IMR-90 (cell line): ENCODE measurements at regions not wholly inside any gene's neighbourhood (a gene's known extent, or its start where the extent isn't known, plus 50 kb on each side); places are given as distances from the start of the nearest gene placed in this dataset.

Experiments used
- ATAC-seq: fragments of 200-7000 bp; cut with Tn5 transposase; 2 replicates; pipeline ENCODE4 v1.9.1; 2020; ENCODE audit warnings: low read depth, mild to moderate bottlenecking, moderate library complexity
- BruUV-seq: library from RNA; stranded (reverse); fragments of 400-500 nt; replicated peaks from 2 replicates; lab custom pipeline; 2021; lab: Mats Ljungman, UMichigan
- CTCF ChIA-PET: fragments of 300-600 bp; formaldehyde crosslinking; extraction: SDS; loops from one replicate; lab custom pipeline; 2021; ENCODE audit warnings: antibody characterized with exemption; lab: Yijun Ruan, JAX
- POLR2A ChIA-PET: fragments of 300-600 bp; sonication (Branson Sonifier 250); formaldehyde crosslinking; loops from one replicate; lab custom pipeline; 2022; ENCODE audit warnings: antibody characterized with exemption; ENCODE audit not compliant: unreplicated experiment; lab: Charles Lee
- DNase-seq: peaks from one replicate; pipeline ENCODE4 v3.0.0; 2013
- H2AFZ ChIP-seq: replicated peaks from 2 replicates; pipeline ENCODE3; 2013; ENCODE audit warnings: low read length, mild to moderate bottlenecking; ENCODE audit not compliant: poor library complexity
- H2AK5ac ChIP-seq: 2 replicates; pipeline ENCODE4 v1.6.1; 2013; ENCODE audit warnings: low read depth, low read length, inconsistent platforms
- H2AK9ac ChIP-seq: replicated peaks from 2 replicates; pipeline ENCODE3; 2013; ENCODE audit warnings: mild to moderate bottlenecking, low read depth, low read length, moderate library complexity; ENCODE audit not compliant: poor library complexity
- H2BK120ac ChIP-seq: 2 replicates; pipeline ENCODE4 v1.6.1; 2013; ENCODE audit warnings: low read depth, low read length, inconsistent platforms
- H2BK15ac ChIP-seq: 3 replicates; pipeline ENCODE4 v1.6.1; 2013; ENCODE audit warnings: low read depth, low read length, inconsistent platforms
- H2BK20ac ChIP-seq: 2 replicates; pipeline ENCODE4 v1.6.1; 2013; ENCODE audit warnings: low read depth, mild to moderate bottlenecking, inconsistent platforms, low read length, moderate library complexity
- H2BK5ac ChIP-seq: 2 replicates; pipeline ENCODE4 v1.6.1; 2013; ENCODE audit warnings: mild to moderate bottlenecking, low read depth, low read length, inconsistent platforms; ENCODE audit not compliant: poor library complexity, severe bottlenecking
- H3K14ac ChIP-seq: replicated peaks from 2 replicates; pipeline ENCODE4 v1.6.1; 2013; ENCODE audit warnings: low read depth, low read length, inconsistent platforms
- H3K18ac ChIP-seq: 2 replicates; pipeline ENCODE4 v1.6.1; 2013; ENCODE audit warnings: low read depth, low read length, control low read depth
- H3K23ac ChIP-seq: 2 replicates; pipeline ENCODE4 v1.6.1; 2013; ENCODE audit warnings: low read depth, low read length, inconsistent platforms
- H3K27ac ChIP-seq: 2 replicates; pipeline ENCODE4 v1.5.1; 2013; ENCODE audit warnings: mild to moderate bottlenecking, control low read depth, low read length; ENCODE audit not compliant: insufficient read depth
- H3K27me3 ChIP-seq: 2 replicates; pipeline ENCODE4 v1.6.1; 2013; ENCODE audit warnings: low read length; ENCODE audit not compliant: control insufficient read depth, insufficient read depth
- H3K36me3 ChIP-seq: 2 replicates; pipeline ENCODE4 v1.6.1; 2013; ENCODE audit warnings: low read length, mixed read lengths; ENCODE audit not compliant: control insufficient read depth, insufficient read depth
- H3K4ac ChIP-seq: 2 replicates; pipeline ENCODE4 v1.6.1; 2013; ENCODE audit warnings: low read depth, low read length, inconsistent platforms
- H3K4me1 ChIP-seq: 2 replicates; pipeline ENCODE4 v1.6.1; 2013; ENCODE audit warnings: low read length, mixed read lengths; ENCODE audit not compliant: control insufficient read depth, insufficient read depth
- H3K4me2 ChIP-seq: 2 replicates; pipeline ENCODE4 v1.6.1; 2013; ENCODE audit warnings: low read depth, mild to moderate bottlenecking, control low read depth, low read length, moderate library complexity
- H3K4me3 ChIP-seq: 2 replicates; pipeline ENCODE4 v1.5.1; 2013; ENCODE audit warnings: low read depth, mild to moderate bottlenecking, control low read depth, low read length, moderate library complexity; ENCODE audit not compliant: insufficient read depth
- H3K56ac ChIP-seq: 2 replicates; pipeline ENCODE4 v1.6.1; 2013; ENCODE audit warnings: low read length, inconsistent platforms; ENCODE audit not compliant: insufficient read depth; ENCODE audit errors: extremely low read depth
- H3K79me1 ChIP-seq, 2 experiments: 2 replicates each; pipeline ENCODE4 v1.6.1; 2013; ENCODE audit warnings: low read length in 2 of 2, inconsistent platforms in 1 of 2, low read depth in 1 of 2
- H3K9ac ChIP-seq: 2 replicates; pipeline ENCODE4 v1.6.1; 2013; ENCODE audit warnings: low read depth, low read length, control low read depth
- H3K9me1 ChIP-seq: 2 replicates; pipeline ENCODE4 v1.6.1; 2013; ENCODE audit warnings: low read length, inconsistent platforms; ENCODE audit not compliant: insufficient read depth
- H3K9me3 ChIP-seq: 2 replicates; pipeline ENCODE4 v1.6.1; 2013; ENCODE audit warnings: low read length; ENCODE audit not compliant: control insufficient read depth, insufficient read depth
- H4K20me1 ChIP-seq: 2 replicates; pipeline ENCODE4 v1.6.1; 2013; ENCODE audit warnings: low read length, inconsistent platforms; ENCODE audit not compliant: insufficient read depth
- H4K5ac ChIP-seq: 2 replicates; pipeline ENCODE4 v1.6.1; 2013; ENCODE audit warnings: mild to moderate bottlenecking, low read depth, low read length, control low read depth
- H4K8ac ChIP-seq, 2 experiments: 2 replicates each; pipeline ENCODE4 v1.6.1; 2013; ENCODE audit warnings: low read depth in 2 of 2, low read length in 2 of 2, control low read depth in 1 of 2, inconsistent platforms in 1 of 2
- H4K91ac ChIP-seq: 2 replicates; pipeline ENCODE4 v1.6.1; 2013; ENCODE audit warnings: low read depth, low read length, inconsistent platforms; ENCODE audit not compliant: insufficient read depth
- BHLHE40 ChIP-seq: fragments of 150-350 bp; IDR thresholded peaks from 2 replicates; pipeline ENCODE4 v1.6.1; 2016; ENCODE audit warnings: mild to moderate bottlenecking, low read depth, low read length
- CEBPB ChIP-seq: IDR thresholded peaks from 2 replicates; pipeline ENCODE4 v1.6.1; 2012; ENCODE audit warnings: low read depth, low read length, improper control_type of control experiment
- CHD1 ChIP-seq: IDR thresholded peaks from 2 replicates; pipeline ENCODE4 v1.6.1; 2012; ENCODE audit warnings: low read depth, low read length, improper control_type of control experiment
- FOS ChIP-seq: fragments of 150-350 bp; IDR thresholded peaks from 2 replicates; pipeline ENCODE4 v1.6.1; 2016; ENCODE audit warnings: low read depth, low read length
- MAFK ChIP-seq: IDR thresholded peaks from 2 replicates; pipeline ENCODE4 v1.6.1; 2012; ENCODE audit warnings: low read depth, low read length, improper control_type of control experiment
- MAZ ChIP-seq: IDR thresholded peaks from 2 replicates; pipeline ENCODE4 v1.6.1; 2012; ENCODE audit warnings: low read depth, mild to moderate bottlenecking, low read length, improper control_type of control experiment, moderate library complexity, borderline replicate concordance
- MXI1 ChIP-seq: IDR thresholded peaks from 2 replicates; pipeline ENCODE4 v1.6.1; 2012; ENCODE audit warnings: low read depth, mild to moderate bottlenecking, low read length, moderate library complexity, borderline replicate concordance
- NFE2L2 ChIP-seq: fragments of 150-350 bp; IDR thresholded peaks from 2 replicates; pipeline ENCODE4 v1.6.1; 2016; ENCODE audit warnings: low read depth, mild to moderate bottlenecking, low read length
- POLR2A ChIP-seq: IDR thresholded peaks from 2 replicates; pipeline ENCODE4 v1.6.1; 2012; ENCODE audit warnings: mild to moderate bottlenecking, low read depth, low read length
- RAD21 ChIP-seq: IDR thresholded peaks from 2 replicates; pipeline ENCODE4 v1.6.1; 2012; ENCODE audit warnings: low read length, improper control_type of control experiment
- RCOR1 ChIP-seq: IDR thresholded peaks from 2 replicates; pipeline ENCODE4 v1.6.1; 2012; ENCODE audit warnings: mild to moderate bottlenecking, low read length, improper control_type of control experiment; ENCODE audit not compliant: insufficient replicate concordance
- RFX5 ChIP-seq: IDR thresholded peaks from 2 replicates; pipeline ENCODE4 v1.8.0; 2012; ENCODE audit warnings: low read depth, mild to moderate bottlenecking, low read length, moderate library complexity
- SMC3 ChIP-seq: fragments of 150-350 bp; IDR thresholded peaks from 2 replicates; pipeline ENCODE4 v1.6.1; 2016; ENCODE audit warnings: low read depth, mild to moderate bottlenecking, antibody characterized with exemption, low read length, moderate library complexity
- USF2 ChIP-seq: fragments of 150-350 bp; IDR thresholded peaks from 2 replicates; pipeline ENCODE4 v1.6.1; 2017; ENCODE audit warnings: mild to moderate bottlenecking, antibody characterized with exemption, low read length, low read depth
- WGBS, 2 experiments: methylation state at CpG; one replicate each; pipeline versions ENCODE4 v1.1.5 to v1.1.7; 2013; ENCODE audit warnings: missing lambda C conversion rate in 2 of 2; ENCODE audit not compliant: insufficient read length in 1 of 2; ENCODE audit errors: extremely low coverage in 2 of 2; 5-methylcytosine and 5-hydroxymethylcytosine counted together
- dilution Hi-C: fragments of 300-500 bp; cut with HindIII; formaldehyde crosslinking; loops from one replicate; pipeline ENCODE4 v1.14.3; 2018; ENCODE audit warnings: low sequenced_read_pairs; ENCODE audit not compliant: unreplicated experiment
- in situ Hi-C: fragments of 300-500 bp; cut with MboI; formaldehyde crosslinking; loops from 3 replicates; pipeline ENCODE4 v1.14.3; 2019; ENCODE audit warnings: low sequenced_read_pairs, inconsistent platforms, mixed read lengths
- intact Hi-C: fragments of 100-400 bp; cut with micrococcal nuclease; formaldehyde crosslinking; loops from 2 replicates; pipeline ENCODE4 v1.10.0; 2022
- TF ChIP-seq, protein P1 (sequence below): conservative IDR thresholded peaks from 2 replicates; pipeline ENCODE4 v1.5.1; 2012; ENCODE audit warnings: mild to moderate bottlenecking, low read depth, low read length, improper control_type of control experiment

DNA sequence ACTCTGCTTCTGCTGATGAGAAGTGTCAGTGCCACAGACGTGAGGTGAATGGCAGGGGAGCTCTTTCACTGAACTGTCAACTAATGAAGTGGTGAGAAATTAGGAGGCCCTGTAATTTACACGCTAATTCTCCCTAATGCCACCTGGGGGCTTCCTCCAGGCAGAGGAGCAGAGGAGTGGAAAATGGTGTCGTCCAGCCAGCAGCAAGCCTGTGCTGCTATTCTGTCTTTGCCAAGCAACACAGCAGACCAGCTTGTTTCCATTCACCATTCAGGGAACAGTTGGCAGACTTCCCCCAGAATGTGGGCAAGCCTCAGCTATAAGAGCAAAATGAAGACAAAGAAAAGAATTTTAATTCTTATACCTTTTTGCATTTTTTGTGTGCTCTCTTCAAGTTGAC, 245.2 kb upstream of the TET2 start:
- no peak overlapping the region for H2AFZ ChIP-seq
- H4K91ac ChIP-seq: no peak overlapping the region
- no peaks in the 10 kb centered on the region for H3K9me1 ChIP-seq
- no peak overlapping the region for H3K18ac ChIP-seq
- H4K5ac ChIP-seq: no peak overlapping the region
- H3K4me2 ChIP-seq: no peak overlapping the region
- ATAC-seq: no peak
- BruUV-seq: no TSS peak
- H4K20me1 ChIP-seq: no peaks in the 10 kb centered on the region
- H3K14ac ChIP-seq: no peak overlapping the region
- H3K27ac ChIP-seq: no peak overlapping the region
- H3K9ac ChIP-seq: no peak overlapping the region
- no peaks in the 10 kb centered on the region for H3K4me1 ChIP-seq
- H3K79me1 ChIP-seq: no peaks in the 10 kb centered on the region
- no CpG with 5 or more reads among the region's 3 CpGs for WGBS, 2 experiments
- H4K8ac ChIP-seq: no peak overlapping the region
- no peak overlapping the region for H2BK5ac ChIP-seq
- dilution Hi-C loops: no loop called here
- H3K27me3 ChIP-seq: no peaks in the 10 kb centered on the region
- H2BK120ac ChIP-seq: no peak overlapping the region
- POLR2A ChIA-PET: no interaction called here
- TF ChIP-seq SMC3 (no peak), MAZ (no peak), CHD1 (no peak), RAD21 (no peak), FOS (no peak), CEBPB (no peak), RFX5 (no peak), NFE2L2 (no peak), POLR2A (no peak), MAFK (no peak), RCOR1 (no peak), USF2 (no peak), BHLHE40 (no peak), MXI1 (no peak)
- TF ChIP-seq, protein P1, sequence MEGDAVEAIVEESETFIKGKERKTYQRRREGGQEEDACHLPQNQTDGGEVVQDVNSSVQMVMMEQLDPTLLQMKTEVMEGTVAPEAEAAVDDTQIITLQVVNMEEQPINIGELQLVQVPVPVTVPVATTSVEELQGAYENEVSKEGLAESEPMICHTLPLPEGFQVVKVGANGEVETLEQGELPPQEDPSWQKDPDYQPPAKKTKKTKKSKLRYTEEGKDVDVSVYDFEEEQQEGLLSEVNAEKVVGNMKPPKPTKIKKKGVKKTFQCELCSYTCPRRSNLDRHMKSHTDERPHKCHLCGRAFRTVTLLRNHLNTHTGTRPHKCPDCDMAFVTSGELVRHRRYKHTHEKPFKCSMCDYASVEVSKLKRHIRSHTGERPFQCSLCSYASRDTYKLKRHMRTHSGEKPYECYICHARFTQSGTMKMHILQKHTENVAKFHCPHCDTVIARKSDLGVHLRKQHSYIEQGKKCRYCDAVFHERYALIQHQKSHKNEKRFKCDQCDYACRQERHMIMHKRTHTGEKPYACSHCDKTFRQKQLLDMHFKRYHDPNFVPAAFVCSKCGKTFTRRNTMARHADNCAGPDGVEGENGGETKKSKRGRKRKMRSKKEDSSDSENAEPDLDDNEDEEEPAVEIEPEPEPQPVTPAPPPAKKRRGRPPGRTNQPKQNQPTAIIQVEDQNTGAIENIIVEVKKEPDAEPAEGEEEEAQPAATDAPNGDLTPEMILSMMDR: no peak
- H3K36me3 ChIP-seq: no peaks in the 10 kb centered on the region
- CTCF ChIA-PET: interaction anchor here (0.7 kb wide), 1 partner anchor 23 kb away, joined by 4 read pairs; no protein-coding TSS in a partner anchor
- in situ Hi-C loops: no loop called here
- no peak overlapping the region for H2AK5ac ChIP-seq
- no peak overlapping the region for H3K4me3 ChIP-seq
- H3K56ac ChIP-seq: no peak overlapping the region
- no peak overlapping the region for H2BK15ac ChIP-seq
- H3K4ac ChIP-seq: no peak overlapping the region
- no peak overlapping the region for H2BK20ac ChIP-seq
- H3K23ac ChIP-seq: no peak overlapping the region
- no peak for DNase-seq
- intact Hi-C loops: no loop called here
- H2AK9ac ChIP-seq: no peak overlapping the region
- no peaks in the 10 kb centered on the region for H3K9me3 ChIP-seq
